ENCODE measurements at regions not wholly inside any gene's neighbourhood (a gene's known extent, or its start where the extent isn't known, plus 50 kb on each side); places are given as distances from the start of the nearest gene placed in this dataset.
A peak's percentile ranks its signal among the peaks of the same experiment; 100 is the strongest.

DNA sequence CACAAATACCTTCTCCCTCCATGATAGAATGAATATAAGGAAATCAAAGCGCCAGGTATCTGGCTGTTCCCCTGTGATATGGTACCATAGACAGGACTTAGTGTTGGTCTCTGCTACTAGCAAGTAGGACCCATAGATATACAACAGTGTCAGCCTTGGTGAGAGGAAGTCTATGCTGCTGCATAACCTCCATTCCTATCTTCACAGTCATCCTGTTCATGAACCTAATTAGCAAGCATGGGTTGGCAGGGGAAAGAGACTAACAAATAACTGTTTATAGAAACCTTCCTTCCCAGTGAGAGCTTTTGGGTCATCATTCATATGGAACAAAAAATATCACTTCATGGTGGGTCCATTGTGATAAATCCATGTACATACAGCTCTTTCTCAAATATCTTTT, 188.9 kb upstream of the FAM98A start:
- DNase-seq, result peak; percentile 52

DNA sequence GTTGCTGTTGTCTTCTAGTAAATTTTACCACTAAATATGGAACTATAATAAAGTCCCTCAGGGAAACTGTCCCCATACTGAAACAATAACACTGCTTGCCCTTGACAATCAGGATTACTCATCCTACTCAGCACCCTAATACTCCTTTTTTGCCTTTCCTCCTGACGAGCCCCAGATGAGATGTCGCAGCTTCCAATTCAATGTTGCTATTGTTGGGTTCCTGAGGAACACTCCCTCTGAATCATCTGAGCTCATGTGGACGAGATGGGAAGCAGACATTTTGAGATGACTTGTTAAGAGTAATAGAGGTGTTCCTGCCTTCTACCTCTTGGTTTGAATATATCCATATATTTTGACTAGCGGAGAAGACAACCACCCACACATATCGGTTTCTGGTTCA, 187.8 kb upstream of the FAM98A start:
- no peak for DNase-seq

DNA sequence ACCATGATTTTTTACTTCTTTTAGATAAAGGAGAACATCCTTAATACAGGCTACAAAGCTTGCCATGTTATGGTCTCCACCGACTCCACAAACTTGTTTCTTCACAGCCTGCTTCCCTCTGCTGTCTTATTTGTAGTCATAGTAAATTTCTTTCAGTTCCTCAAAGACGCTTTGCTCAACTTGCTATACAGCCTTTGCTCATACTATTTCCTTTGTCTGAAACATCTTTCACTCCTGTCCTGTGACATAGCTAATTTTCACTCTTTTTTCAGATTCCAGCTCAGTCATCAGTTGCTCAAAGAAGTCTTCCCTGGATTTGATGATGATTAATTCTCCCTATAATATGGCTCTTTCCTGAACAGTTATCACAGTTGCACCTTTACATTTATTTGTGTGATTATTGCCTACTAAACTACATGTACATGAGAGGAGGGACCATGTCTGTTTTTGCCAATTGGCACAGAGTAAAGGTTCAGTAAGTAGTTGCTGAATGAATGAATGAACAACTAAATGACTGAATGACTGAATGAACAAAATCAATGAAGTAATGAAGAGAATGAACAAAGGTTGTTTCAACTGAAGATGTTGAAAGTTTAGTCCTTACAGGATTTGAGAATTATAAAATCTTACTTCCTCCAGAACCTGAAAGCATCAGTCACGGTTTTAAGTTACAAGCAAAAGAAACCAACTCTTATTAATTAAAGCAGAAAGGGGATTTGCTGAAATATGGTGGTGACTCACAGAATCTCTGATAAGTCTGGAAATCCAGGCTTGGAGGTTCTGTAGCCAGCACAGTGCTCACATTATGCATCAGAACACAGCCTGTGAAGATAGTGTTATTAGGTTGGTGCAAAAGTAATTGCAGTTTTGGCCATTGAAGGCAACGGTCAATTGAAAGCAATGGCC, 186.4 kb upstream of the FAM98A start:
- no peak for DNase-seq

DNA sequence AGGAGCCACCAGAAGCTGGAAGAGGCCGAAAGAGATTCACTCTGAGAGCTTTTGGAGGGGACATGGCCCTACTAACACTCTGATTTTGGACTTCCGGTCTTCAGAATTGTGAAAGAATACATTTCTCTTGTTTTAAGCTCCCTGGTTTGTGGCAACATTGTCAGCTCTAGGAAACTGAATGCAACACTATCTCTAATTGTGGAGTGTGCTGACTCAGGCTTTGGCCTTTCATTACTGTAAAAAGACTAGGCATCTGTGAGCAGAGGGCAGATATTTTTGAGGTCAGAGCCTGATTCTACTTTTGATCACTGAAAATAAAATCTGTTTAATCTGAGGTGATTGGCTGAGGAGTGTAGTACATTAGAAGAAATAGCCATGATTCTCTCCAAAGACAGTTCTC, 185.4 kb upstream of the FAM98A start:
- no peak for DNase-seq

DNA sequence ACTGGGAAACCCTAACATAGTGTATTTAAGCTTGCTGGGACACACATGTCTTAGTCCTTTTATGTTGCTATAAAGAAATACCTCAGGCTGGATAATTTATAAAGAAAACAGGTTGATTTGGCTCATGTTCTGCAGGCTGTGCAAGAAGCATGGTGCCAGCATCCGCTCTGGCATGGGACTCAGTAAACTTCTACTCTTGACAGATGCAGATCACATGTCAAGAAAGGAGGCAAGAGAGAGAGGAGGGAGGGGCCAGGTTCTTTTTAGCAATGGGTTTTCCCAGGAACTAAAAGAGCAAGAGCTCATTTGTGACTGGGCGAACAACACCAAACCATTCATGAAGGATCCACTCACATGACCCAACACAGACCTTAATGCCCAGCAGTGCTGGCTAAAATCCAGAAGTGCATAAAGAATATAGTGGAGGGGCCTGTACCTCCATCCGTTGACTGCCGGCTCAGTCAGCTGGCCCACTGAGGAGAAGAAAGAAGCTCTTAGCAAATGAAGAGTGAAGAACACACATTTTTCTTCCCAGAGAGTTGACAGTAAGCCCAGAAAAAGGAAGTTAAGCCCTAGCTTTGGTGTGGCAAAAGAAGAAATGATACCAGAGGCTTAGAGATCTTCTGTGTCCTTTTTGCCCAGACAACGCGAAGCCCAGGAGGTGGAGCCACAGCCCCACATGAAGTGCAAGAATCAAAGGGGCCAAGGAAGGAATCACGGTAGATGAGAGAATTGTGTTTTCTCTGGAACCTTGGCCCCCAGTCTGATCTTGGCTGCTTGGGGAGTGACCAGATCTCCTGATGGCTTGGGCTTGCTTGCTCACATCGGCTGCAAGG, 183.5 kb upstream of the FAM98A start:
- DNase-seq, result no peak

DNA sequence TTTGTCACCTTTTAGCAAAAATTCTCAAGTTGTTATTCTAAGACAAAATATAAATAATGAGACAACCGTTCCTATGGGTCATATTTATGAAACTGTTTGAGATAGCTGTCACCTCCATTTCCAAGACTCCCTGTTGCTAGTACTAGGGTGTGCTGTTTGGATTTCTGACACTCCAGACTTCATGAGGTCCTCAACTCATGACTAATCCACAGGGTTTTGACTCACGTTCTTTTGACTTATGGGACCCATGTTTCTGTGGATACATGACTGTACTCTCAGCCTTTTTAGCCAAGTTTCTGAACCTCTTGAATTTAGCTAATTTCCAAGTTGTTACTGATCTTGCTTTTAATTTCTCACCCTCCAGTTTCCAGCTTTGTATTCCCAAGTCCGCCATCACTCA, 178.7 kb upstream of the FAM98A start:
- no peak for DNase-seq

DNA sequence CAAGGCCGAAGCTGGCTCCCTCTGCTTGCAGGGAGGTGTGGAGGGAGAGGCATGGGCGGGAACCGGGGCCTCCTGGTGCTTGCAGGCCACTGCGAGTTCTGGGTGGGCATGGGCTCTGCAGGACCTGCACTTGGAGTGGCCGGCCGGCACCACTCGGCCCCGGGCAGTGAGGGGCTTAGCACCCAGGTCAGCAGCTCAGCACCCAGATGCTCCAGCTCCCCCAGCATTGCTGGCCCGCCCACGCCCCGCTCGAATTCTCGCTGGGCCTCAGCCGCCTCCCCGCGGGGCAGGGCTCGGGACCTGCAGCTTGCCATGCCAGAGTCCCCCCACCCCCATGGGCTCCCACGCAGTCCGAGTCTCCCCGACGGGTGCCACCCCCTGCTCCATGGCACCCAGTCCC, 176.2 kb upstream of the FAM98A start:
- DNase-seq, result no peak

DNA sequence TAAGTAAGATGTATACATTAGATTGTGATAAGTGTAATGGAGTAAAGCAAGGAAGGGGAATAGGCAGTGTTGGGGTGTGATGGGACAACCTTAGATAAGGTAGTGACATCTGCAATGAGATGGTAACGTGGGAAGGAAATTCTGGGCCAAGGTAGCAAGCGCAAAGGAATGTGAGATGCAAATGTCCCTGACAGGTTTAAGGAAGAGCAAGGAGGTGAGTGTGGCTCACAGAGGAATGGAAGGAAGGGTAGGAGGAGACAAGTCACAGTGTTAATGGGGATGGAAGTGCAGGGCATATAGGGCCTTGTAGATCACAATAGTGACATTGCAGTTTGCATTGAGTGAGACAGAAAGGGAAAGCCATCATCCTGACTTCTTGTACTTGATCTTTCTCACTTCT, 170.9 kb upstream of the FAM98A start:
- DNase-seq, result no peak

DNA sequence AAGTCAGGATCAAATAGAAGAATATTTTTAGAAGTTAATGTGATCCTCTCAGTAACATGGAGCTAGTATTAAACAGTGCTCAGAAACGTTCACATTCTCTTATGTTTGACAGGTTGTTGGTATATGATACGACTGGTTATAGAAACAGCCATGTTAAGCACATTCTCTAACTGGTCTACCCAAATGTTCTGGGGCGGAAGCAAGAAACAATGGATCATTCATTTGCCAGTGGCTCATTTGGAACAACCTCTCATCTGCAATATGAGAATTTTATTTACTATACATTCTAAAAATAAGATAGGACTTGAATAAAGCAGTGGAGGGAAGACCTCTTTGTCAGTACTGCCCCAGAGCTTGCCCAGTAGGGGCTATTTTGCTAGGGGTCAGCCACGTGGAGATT, 167.1 kb upstream of the FAM98A start:
- no peak for DNase-seq

DNA sequence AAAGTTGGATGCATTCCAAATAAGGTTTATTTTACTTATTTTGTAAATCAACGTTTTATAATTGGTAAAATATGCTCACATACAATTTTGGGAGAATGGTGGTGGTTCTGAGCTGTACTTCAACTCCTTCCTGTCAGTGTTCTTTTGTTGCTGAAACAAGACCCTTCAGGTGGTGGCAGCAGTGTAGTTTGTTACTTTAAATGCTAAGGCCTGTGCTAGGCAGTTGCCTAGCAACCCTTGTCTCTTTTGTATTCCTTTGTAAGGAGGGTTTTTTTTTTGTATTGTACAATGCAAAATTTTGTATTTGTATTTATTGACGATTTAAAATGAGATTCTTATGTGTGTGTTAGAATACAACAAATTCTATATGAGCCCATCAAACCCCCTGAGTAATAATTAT, 166.0 kb upstream of the FAM98A start:
- no peak for DNase-seq

DNA sequence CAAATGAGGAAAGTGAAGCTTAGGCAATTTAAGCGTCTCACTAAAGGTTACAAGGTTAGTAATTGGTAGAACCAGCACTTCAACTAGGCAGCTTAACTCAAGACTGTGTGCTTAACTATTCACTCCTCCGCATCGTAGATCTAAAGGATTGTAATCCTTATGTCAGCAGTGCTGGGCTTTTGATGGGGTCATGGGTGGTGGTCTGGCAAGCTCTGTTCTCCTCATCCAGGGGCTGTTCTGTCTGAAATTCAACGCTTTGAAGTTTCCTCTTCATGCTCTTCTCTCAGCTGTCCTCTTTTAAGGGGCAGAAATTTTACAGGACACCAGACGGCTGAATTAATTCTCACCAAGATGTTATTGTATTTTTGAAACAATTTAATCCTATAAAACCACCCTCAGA, 165.5 kb upstream of the FAM98A start:
- DNase-seq, result no peak

DNA sequence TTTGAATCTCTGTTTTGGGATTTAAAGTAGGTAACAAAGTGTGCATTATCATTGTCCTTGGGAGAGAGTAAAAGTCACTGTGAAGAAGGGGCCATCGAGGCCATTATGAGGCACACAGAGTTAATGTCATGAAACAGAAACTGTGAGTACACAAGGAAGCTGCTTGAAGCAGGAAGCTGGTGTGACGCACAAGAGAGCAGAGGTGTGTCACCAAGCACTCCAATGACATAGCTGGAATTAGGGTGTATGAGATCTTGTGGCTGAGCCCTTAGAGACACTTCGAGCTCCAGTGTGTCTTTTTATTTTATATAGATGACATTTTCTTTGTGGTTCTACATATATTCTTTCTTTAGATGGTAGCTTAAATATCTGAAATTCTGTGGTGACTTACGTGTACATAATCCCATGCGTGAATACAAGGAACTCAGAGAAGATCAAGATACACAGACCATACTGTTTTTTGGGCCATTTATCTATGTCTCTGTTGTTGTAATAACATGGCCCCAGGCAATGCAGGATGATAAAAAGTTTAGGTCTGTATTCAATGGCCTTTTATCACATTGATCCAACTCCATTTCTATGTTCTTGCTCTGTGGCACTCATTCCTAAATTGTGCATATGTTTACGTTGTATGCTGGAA, 164.7 kb upstream of the FAM98A start:
- DNase-seq, result no peak

DNA sequence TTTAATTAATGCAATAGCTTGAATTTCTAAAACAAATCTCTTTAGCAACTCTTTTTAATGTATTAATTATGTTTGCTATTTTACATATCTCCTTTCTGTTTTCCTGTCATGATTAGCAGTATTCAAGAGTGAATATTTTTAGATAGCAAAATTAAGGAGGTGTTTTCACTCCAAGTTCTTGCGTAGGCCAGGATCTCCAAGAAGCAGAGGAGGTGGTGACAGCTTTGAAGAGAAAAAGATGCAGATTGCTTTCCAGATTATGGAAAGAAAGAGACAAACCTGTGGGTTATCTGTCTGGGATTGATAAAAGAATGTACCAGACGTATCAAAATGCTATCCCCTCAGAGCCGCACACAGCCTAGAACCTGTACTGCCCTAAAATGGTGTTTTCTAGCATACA, 163.5 kb upstream of the FAM98A start:
- no peak for DNase-seq

DNA sequence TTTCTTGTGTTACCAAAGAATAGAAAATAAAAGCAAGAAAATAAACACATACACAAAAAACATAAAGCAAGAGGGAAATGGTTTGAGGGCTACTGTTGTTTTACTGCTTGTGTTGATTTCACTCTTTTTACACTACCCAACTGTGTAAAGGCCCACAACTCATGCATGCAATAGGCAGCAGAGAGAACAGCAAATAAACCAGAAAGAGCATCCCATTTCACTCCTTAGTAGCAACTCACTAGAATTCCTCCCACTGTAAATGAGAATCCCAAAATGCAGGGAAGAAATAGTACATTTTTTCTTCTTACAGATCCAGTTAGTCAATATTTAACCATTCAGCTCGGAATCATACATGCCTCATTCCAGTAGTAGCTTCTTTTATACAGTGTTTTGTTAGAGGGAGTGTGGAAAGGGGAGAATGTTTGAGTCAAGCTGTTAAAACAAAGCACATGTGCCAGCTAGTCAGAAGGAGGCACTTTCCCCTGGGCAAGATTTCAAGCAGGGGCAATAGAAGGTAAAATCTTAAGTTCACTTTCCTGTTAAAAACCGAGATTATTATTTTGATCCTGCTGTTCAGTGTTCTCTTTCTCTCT, 147.2 kb upstream of the FAM98A start:
- DNase-seq, result peak; percentile 11

DNA sequence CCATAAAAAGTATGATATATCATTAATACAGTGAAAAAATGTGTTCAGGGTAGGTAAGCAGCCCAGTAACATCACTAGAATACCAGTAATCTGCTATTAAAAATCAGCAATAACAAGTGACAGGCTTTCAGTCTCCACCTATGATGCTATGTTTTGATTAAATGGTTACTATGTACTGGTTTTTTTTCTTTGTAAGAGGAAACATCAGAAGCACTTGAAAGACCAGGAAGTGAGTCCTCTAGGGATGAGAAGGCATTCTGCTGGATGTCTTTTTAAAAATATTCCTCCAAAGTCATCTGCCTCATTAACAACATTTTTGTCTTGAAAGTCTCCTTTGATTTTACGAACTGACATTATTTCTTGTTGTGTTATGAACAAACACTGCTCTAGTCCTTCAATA, 136.0 kb upstream of the FAM98A start:
- DNase-seq, result no peak

DNA sequence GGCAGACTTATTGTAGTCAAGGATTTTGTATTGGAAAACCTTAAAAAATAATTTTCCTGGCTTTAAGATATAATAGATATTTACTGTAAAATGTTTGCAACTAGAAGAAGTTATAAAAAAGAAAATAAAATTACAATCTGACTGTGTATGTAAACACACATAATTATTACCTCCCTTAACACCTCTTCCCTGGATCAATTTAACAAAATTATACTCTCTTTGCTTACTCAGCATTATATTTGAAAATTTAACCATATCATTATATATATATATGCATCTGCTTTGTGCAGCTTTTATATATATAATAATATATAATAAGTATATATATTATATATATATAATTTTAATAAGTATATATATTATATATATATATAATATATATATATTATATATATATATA, 131.7 kb upstream of the FAM98A start:
- no peak for DNase-seq

DNA sequence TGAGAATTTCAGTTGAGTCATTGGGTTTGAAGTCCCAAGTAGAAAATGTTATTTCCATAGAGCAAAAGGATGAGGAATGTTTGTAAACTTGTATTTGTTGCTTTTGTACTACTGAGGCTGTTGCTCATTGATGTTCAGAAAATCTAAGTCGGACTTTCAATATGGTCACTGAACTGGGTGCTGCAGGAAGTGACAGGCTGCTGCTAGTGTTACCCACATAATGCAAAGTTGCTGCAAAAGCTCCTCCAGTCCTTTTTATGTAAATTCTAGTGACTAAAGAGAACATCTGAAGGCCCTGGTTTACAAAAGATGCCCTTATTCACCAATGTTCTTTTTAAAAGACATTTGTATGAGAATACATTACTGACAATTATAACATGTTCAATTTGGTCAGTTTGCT, 131.1 kb upstream of the FAM98A start:
- no peak for DNase-seq

DNA sequence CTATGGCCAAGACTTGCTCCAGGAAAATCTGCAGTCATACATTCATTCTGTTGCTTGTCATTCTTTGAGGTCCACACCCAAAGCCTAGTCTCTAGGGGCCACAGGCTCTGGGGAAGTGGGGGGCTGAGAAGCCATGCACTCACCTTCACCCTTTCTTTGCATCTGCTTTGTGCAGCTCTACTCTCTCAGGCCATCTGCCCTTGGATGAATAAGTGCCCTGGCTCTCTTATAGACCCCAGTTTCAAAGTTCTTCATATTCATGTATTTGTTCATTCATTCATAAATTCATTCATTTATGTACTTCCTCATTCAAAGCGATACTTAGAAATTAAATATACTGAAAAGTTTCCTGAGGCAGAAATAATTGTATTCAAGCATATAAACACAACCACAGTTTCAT, 130.3 kb upstream of the FAM98A start:
- DNase-seq, result no peak

DNA sequence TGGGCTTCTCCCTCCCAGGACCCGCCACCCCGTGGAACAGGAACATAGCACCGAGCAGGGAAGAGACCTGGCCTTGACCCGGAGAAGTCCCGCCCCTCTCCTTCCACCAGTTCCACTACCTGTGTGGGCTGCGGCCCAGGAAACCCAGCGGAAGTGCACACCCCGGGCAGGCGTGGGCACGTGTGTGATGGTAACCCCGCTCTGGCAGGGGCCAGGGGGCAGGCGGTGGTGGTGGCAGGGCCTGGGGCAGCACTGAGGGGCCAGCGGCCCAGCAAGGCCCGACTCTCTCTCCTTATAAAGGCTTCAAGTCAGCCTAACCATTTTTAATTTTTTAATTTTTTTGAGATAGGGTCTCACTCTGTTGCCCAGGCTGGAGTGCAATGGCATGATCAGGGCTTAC, 129.0 kb upstream of the FAM98A start:
- no peak for DNase-seq

DNA sequence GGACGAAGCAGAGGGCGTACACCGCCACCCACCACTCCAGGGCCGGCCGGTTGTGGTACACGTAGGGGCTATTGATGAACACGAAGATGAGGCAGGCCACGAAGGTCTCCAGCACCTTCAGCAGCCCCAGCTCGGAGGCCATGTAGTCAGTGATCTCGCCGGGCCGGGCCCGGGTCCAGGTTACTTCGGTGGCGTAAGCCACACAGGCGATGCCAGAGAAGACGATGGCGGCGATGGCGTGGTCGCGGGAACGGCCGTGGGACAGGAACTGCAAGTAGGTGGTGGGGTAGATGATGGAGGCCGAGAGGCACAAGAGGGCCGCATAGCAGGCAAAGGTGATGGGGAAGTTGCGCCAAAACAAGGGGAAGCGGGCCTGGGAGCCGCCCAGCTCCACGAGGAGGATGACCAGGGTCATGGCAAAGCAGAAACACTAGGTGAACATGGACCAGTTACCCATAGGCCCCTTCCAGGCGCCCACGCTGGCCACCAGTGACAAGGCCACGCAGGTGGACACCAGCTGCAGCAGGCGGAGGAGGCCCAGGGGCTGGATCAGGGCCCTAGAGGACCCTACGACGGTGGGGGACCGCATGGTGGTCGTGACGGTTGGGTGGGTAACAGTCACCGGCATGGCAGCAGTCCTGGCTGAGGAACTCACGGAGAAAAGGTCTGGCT, 128.4 kb upstream of the FAM98A start:
- no peak for DNase-seq

DNA sequence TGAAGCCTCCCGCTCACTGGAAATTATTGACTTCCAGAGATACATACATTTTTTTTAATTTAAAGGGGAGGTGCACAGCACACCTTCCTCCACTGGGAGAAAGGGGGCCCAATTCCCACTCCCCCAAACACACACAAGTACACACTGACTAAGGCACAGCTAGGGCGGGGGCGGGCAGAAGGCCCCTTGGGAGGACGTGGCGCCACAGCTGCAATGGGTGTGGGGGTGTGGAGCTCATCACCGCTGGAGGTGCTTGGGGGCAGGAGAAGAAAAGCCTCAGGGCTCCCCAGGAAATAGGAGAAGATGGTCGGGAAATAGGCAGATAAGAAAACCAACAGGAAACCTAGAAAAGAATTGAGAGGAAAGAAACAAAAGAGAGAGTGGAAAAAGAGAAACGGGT, 127.3 kb upstream of the FAM98A start:
- DNase-seq, result no peak

DNA sequence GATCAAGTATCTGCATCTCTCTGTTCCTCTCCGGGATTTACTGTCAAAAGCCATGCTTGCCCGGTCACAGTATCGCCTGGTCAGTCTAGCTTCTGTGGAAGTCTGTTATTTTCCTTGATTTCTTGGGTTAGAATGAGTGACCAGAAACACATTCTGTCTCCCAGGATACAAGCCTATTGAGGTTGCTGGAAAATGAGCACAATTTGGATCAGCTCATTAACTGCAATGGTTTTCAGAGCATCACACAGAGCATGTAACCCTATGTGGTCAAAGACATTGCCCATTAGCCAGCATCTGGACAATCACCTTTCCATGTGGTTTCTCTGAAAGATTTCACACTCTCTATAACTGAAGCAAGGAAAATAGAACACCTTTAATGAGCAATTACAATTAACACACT, 124.2 kb upstream of the FAM98A start:
- no peak for DNase-seq

DNA sequence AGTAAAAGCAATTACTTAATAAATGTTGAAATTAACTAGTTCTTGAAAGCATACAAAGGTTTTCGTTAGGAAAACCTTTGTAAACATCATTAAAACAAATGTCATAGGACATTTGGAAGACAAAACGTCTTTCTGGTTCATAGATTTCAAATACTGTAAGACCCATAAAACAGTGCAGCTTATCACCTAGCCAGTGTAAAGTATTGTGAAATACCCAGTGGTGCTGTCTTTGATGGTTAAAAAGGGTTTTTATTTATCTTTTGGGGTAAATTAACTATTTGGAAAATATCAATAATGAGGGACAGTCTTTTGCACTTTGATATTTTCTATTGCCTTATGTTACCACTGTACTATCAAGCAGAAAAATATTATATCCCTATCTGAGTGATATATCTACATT, 120.0 kb upstream of the FAM98A start:
- DNase-seq, result no peak

Measured in kidney glomerular epithelial cell (primary cell).